Vagina (tissue), 2 donors: ENCODE measurements at regions not wholly inside any gene's neighbourhood (a gene's known extent, or its start where the extent isn't known, plus 50 kb on each side); places are given as distances from the start of the nearest gene placed in this dataset.

ENCODE experiments used
- DNase-seq, 2 donors: peaks; one replicate each; pipeline ENCODE4 v3.0.0-alpha.2; 2017; ENCODE audit errors: extremely low spot score in 2 of 2
- H3K27ac ChIP-seq: fragments of 200-600 bp; sonication (generic); one replicate; pipeline ENCODE4 v1.5.1; 2019
- H3K27me3 ChIP-seq: fragments of 200-600 bp; sonication (generic); one replicate; pipeline ENCODE4 v1.5.1; 2019
- H3K36me3 ChIP-seq, 2 donors: fragments of 200-600 bp; sonication (generic); one replicate each; pipeline ENCODE4 v1.5.1; 2017 to 2019
- H3K4me1 ChIP-seq: fragments of 200-600 bp; sonication (generic); one replicate; pipeline ENCODE4 v1.5.1; 2019
- H3K4me3 ChIP-seq, 2 donors: fragments of 200-600 bp; sonication (generic); 1 replicate in 1 of 2; 2 replicates in 1 of 2; pipeline ENCODE4 v1.5.1; 2016 to 2019
- H3K9me3 ChIP-seq: fragments of 200-600 bp; sonication (generic); one replicate; pipeline ENCODE4 v1.5.1; 2019
- CTCF ChIP-seq, 3 experiments: fragments of 450-650 bp in 2 of 3; fragments of 200-600 bp in 1 of 3; sonication (generic) in 1 of 3; IDR thresholded peaks; one replicate each; pipeline ENCODE4 v1.5.1; 2017 to 2019; ENCODE audit warnings: antibody characterized with exemption in 3 of 3, mild to moderate bottlenecking in 2 of 3, moderate library complexity in 2 of 3
- POLR2A ChIP-seq, 2 donors: fragments of 450-650 bp; IDR thresholded peaks; one replicate each; pipeline ENCODE4 v1.6.1; 2017; ENCODE audit warnings: antibody characterized with exemption in 2 of 2, mild to moderate bottlenecking in 2 of 2, moderate library complexity in 2 of 2
- POLR2AphosphoS5 ChIP-seq, 2 donors: sonication (generic); formaldehyde crosslinking; IDR thresholded peaks; one replicate each; pipeline ENCODE4 v1.9.0; 2017; ENCODE audit warnings: antibody characterized with exemption in 2 of 2, mild to moderate bottlenecking in 2 of 2, low read depth in 1 of 2; ENCODE audit not compliant: insufficient read depth in 1 of 2
- intact Hi-C: fragments of 100-400 bp; cut with DNase I; formaldehyde crosslinking; loops from one replicate; pipeline ENCODE4 v1.15.1; 2023

GRCh38 chr10:36583690-36584089, 541.7 kb upstream of the ANKRD30A start:
- no peaks in the 10 kb centered on the region for H3K9me3 ChIP-seq
- DNase-seq, result no peak
- no peak overlapping the region for H3K4me3 ChIP-seq
- no peaks in the 10 kb centered on the region for H3K36me3 ChIP-seq
- H3K27me3 ChIP-seq, result no peaks in the 10 kb centered on the region
- intact Hi-C loops, result no loop called here
- no peaks in the 10 kb centered on the region for H3K4me1 ChIP-seq
- H3K27ac ChIP-seq, result no peak overlapping the region
- no peak for TF ChIP-seq POLR2AphosphoS5 (IDR thresholded peaks at IDR 0.05; ENCODE audit: insufficient read depth in 1 of 2, low read depth in 1 of 2)
- TF ChIP-seq CTCF (IDR thresholded peaks at IDR 0.05), result no peak
- TF ChIP-seq POLR2A (IDR thresholded peaks at IDR 0.05), result no peak

- TF ChIP-seq CTCF (IDR thresholded peaks at IDR 0.05) (no peak), POLR2A (IDR thresholded peaks at IDR 0.05) (no peak), POLR2AphosphoS5 (IDR thresholded peaks at IDR 0.05; ENCODE audit: insufficient read depth in 1 of 2, low read depth in 1 of 2) (no peak)
- Histone ChIP-seq H3K36me3 (no peaks in the 10 kb centered on the region), H3K9me3 (no peaks in the 10 kb centered on the region), H3K4me3 (no peak overlapping the region), H3K4me1 (no peaks in the 10 kb centered on the region), H3K27ac (no peak overlapping the region), H3K27me3 (no peaks in the 10 kb centered on the region)
- no peak for DNase-seq
- intact Hi-C loops, result no loop called here
Measured at GRCh38 chr10:36581237-36581636, 544.2 kb upstream of the ANKRD30A start.

- no peaks in the 10 kb centered on the region for H3K27me3 ChIP-seq
- no peak for DNase-seq
- no peak overlapping the region for H3K27ac ChIP-seq
- no peaks in the 10 kb centered on the region for H3K36me3 ChIP-seq
- H3K9me3 ChIP-seq, result no peaks in the 10 kb centered on the region
- no peaks in the 10 kb centered on the region for H3K4me1 ChIP-seq
- intact Hi-C loops, result no loop called here
- H3K4me3 ChIP-seq, result no peak overlapping the region
- TF ChIP-seq POLR2AphosphoS5 (IDR thresholded peaks at IDR 0.05; ENCODE audit: insufficient read depth in 1 of 2, low read depth in 1 of 2) (no peak), CTCF (IDR thresholded peaks at IDR 0.05) (no peak), POLR2A (IDR thresholded peaks at IDR 0.05) (no peak)
Measured at GRCh38 chr10:36578306-36578705, 547.1 kb upstream of the ANKRD30A start.

- no peak overlapping the region for H3K27ac ChIP-seq
- no peaks in the 10 kb centered on the region for H3K27me3 ChIP-seq
- no peaks in the 10 kb centered on the region for H3K4me1 ChIP-seq
- H3K4me3 ChIP-seq, result no peak overlapping the region
- intact Hi-C loops, result no loop called here
- no peaks in the 10 kb centered on the region for H3K9me3 ChIP-seq
- no peaks in the 10 kb centered on the region for H3K36me3 ChIP-seq
- DNase-seq, result no peak
- TF ChIP-seq POLR2A (IDR thresholded peaks at IDR 0.05), result no peak
- no peak for TF ChIP-seq POLR2AphosphoS5 (IDR thresholded peaks at IDR 0.05; ENCODE audit: insufficient read depth in 1 of 2, low read depth in 1 of 2)
- TF ChIP-seq CTCF (IDR thresholded peaks at IDR 0.05), result no peak
Measured at GRCh38 chr10:36577126-36577525, 548.3 kb upstream of the ANKRD30A start.

GRCh38 chr10:36574207-36574606, 551.2 kb upstream of the ANKRD30A start:
- intact Hi-C loops, result no loop called here

More at GRCh38 chr10:36574207-36574606, 551.2 kb upstream of the ANKRD30A start:
- H3K9me3 ChIP-seq, result no peaks in the 10 kb centered on the region
- no peaks in the 10 kb centered on the region for H3K27me3 ChIP-seq
- no peak overlapping the region for H3K4me3 ChIP-seq
- no peak for DNase-seq
- no peaks in the 10 kb centered on the region for H3K4me1 ChIP-seq
- no peaks in the 10 kb centered on the region for H3K36me3 ChIP-seq
- TF ChIP-seq POLR2AphosphoS5 (IDR thresholded peaks at IDR 0.05; ENCODE audit: insufficient read depth in 1 of 2, low read depth in 1 of 2), result no peak
- no peak for TF ChIP-seq POLR2A (IDR thresholded peaks at IDR 0.05)
- no peak for TF ChIP-seq CTCF (IDR thresholded peaks at IDR 0.05)
- H3K27ac ChIP-seq, result no peak overlapping the region
